GM10248 (cell line): ENCODE measurements at regions not wholly inside any gene's neighbourhood (a gene's known extent, or its start where the extent isn't known, plus 50 kb on each side); places are given as distances from the start of the nearest gene placed in this dataset.

Experiments used
- CTCF ChIA-PET: fragments of 300-600 bp; sonication (Branson Sonifier 250); formaldehyde crosslinking; extraction: SDS; loops from one replicate; lab custom pipeline; 2021; ENCODE audit warnings: antibody characterized with exemption; lab: Yijun Ruan, JAX
- POLR2A ChIA-PET: fragments of 350-650 bp; sonication (Branson Sonifier 250); formaldehyde crosslinking; extraction: SDS; loops from one replicate; lab custom pipeline; 2020; ENCODE audit warnings: antibody characterized with exemption; lab: Yijun Ruan, JAX
- DNase-seq: peaks from one replicate; pipeline ENCODE4 v3.0.0; 2012; ENCODE audit errors: extremely low spot score
- TF ChIP-seq, protein P1 (sequence below): IDR thresholded peaks from 2 replicates; pipeline ENCODE4 v1.5.1; 2012; ENCODE audit warnings: mild to moderate bottlenecking, low read depth; ENCODE audit errors: extremely low read depth, missing control alignments, control extremely low read depth

DNA sequence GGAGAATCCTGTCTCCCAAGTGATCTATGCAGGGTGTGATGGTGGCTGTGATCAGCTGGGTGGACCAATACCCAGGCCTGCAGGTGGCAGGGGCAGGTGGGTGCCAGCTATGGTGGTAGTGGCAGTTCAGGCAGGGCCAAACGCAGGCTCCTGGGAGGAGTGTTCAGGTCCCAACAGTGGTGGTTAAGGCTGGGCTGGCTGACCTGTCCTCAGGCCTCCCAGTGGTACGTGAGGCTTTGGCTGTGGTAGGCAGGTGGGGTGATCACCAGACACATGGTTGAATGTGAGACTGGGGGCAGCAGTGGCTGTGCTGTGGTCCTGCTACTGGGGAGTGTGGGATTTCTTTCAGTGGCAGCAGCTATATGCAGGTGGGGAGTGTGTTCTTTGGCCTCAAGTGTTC, 126.7 kb upstream of the STARD3NL start:
- TF ChIP-seq, protein P1, sequence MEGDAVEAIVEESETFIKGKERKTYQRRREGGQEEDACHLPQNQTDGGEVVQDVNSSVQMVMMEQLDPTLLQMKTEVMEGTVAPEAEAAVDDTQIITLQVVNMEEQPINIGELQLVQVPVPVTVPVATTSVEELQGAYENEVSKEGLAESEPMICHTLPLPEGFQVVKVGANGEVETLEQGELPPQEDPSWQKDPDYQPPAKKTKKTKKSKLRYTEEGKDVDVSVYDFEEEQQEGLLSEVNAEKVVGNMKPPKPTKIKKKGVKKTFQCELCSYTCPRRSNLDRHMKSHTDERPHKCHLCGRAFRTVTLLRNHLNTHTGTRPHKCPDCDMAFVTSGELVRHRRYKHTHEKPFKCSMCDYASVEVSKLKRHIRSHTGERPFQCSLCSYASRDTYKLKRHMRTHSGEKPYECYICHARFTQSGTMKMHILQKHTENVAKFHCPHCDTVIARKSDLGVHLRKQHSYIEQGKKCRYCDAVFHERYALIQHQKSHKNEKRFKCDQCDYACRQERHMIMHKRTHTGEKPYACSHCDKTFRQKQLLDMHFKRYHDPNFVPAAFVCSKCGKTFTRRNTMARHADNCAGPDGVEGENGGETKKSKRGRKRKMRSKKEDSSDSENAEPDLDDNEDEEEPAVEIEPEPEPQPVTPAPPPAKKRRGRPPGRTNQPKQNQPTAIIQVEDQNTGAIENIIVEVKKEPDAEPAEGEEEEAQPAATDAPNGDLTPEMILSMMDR, result no peak
- ChIA-PET POLR2A (no interaction called here), CTCF (interaction anchor here (1.1 to 1.2 kb wide), 2 partner anchors 9 to 17 kb away, joined by 3 read pairs; no protein-coding TSS in a partner anchor)
- DNase-seq, result no peak

DNA sequence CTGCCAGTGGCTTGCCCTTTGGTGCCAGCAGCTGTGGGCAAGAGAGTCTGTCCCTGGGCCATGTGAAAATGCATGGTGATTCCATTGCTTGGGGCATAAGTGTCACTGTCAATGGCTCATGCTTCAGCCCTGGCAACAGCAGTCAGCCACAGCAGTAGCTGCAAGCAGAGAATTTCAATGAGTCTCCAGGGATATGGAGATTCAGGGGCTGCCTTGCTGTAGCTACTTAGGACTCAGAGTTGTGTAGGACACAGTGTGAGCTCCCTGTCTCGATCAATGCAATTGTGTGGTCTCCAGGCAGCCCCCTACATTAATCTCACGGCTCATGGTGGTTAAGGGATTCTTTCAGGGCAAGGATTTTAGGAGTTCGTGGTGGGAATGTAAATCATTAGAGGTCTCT, 126.3 kb upstream of the STARD3NL start:
- POLR2A ChIA-PET, result no interaction called here
- DNase-seq, result no peak
- TF ChIP-seq, protein P1, result no peak
- CTCF ChIA-PET, result interaction anchor here (0.6 to 2.1 kb wide), 3 partner anchors 21 to 171 kb away, joined by 3 to 5 read pairs (median 3); no protein-coding TSS in a partner anchor

DNA sequence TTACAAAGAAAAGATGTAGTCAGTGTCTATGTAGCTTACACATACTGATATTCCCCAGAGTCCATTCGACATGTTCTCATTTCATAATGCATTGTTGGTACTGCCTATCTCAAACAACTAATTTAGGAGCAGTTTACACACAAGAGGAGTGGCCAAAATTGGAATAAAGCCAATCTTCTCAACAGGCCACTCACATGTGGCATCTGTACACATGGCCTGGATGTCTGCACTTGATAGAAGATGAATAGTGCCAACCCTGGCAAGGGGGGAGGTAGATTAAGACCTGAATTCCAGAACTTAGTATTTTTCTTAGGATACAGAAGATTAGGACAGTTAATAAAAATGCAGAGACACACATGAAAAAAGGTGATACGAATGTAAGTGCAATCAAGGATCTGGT, 125.3 kb upstream of the STARD3NL start:
- DNase-seq, result no peak
- TF ChIP-seq, protein P1, result no peak
- CTCF ChIA-PET, result interaction anchor here (1.0 to 2.1 kb wide), 2 partner anchors 20 to 135 kb away, joined by 3 to 5 read pairs; no protein-coding TSS in a partner anchor
- POLR2A ChIA-PET, result no interaction called here

DNA sequence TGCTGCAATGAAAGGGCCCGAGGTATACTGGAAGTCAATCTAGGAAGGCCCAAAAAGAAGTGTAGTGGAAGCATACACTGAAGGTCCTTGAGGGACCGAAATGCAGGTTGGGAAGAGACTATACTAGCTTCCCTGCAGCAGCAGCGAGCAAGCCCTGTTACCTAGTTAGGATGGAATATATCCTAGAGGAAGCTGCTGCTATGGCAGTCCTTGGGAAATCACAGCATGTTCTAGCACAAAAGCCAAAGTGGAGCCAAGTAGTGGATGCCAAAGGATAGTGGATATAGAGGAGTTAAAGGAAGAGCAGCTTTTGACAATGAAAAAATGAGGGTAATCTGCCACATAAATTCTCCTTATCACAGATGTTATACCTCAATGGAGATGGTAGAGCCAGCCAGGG, 123.8 kb upstream of the STARD3NL start:
- ChIA-PET CTCF (interaction anchor here (1.1 to 1.2 kb wide), 2 partner anchors 25 to 30 kb away, joined by 3 read pairs; no protein-coding TSS in a partner anchor), POLR2A (no interaction called here)
- TF ChIP-seq, protein P1, result no peak
- DNase-seq, result no peak

DNA sequence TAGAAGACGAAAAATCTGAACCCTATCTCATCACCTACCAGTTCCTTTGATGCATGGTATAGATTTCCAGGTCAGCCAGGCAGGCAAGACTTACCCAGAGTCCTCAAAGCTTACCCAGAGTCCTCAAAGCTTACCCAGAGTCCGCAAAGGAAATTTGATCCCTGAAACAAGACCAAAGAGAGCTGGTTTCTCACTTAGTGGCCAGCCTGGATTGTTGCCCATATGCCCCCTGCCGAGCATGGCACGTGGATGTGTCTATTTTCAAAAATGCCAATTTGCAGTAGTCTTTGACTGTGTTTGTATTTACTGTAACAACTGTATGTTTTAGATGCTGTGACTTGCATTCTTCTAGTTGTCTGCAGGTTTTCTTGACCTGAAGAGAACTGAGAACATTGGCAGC, 120.2 kb upstream of the STARD3NL start:
- ChIA-PET CTCF (interaction anchor here (0.7 kb wide), 1 partner anchor 16 kb away, joined by 3 read pairs; no protein-coding TSS in a partner anchor), POLR2A (no interaction called here)
- no peak for DNase-seq
- TF ChIP-seq, protein P1, result no peak

DNA sequence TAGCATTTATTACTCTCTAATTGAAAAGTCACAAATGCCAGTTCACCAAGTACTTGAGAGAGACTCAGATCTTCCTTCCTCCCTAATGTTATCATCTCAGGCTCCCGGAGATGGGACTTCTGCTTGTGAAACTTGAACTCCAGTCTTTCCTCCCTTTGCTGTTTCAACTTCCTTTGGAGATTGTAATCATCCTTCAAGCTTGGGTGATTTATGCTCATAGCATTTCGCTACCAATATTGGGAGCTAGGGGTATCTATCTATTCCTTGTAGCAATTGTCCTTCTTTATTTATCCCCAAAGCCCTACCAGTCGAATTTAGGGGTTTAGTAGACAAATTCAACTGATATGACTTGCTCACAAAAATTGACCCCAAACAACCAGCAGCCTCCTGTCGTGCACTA, 117.9 kb upstream of the STARD3NL start:
- DNase-seq, result no peak
- ChIA-PET POLR2A (no interaction called here), CTCF (no interaction called here)
- TF ChIP-seq, protein P1, result no peak

DNA sequence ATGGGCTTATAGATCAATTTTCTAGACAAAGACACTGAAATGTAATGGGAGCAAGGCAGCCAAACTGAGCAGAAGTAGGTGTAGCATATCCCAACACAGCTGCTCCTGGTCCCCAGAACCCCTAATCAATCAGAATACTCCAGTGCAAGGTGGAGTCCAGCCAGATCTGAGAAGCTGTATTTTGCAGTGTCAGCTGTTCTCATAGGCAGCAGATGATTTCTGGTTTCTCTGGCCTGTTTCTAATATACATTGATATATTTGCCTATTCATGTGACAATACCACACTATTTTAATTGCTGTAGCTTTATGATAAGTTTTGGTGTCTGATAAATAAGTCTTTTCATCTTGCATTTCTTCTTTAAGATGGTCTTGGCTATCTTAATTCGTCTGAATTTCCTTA, 117.4 kb upstream of the STARD3NL start:
- DNase-seq, result no peak
- POLR2A ChIA-PET, result no interaction called here
- TF ChIP-seq, protein P1, result no peak
- CTCF ChIA-PET, result no interaction called here
